ENCODE measurements at regions not wholly inside any gene's neighbourhood (a gene's known extent, or its start where the extent isn't known, plus 50 kb on each side); places are given as distances from the start of the nearest gene placed in this dataset.

- in situ Hi-C loops (cut with MboI; ENCODE audit: low pct_unique_long_range_greater_than_20kb, low sequenced_read_pairs) = no loop called here
- no peak for DNase-seq
These were observed 171.5 kb downstream of the SMIM20 start for GRCh38 chr4:26085551-26085950.

GRCh38 chr4:26086621-26087441 lies 172.8 kb downstream of the SMIM20 start:
- in situ Hi-C loops (cut with MboI; ENCODE audit: low pct_unique_long_range_greater_than_20kb, low sequenced_read_pairs) = no loop called here
- no peak for DNase-seq

GRCh38 chr4:26088433-26088928 lies 174.5 kb downstream of the SMIM20 start:
- peak; percentile 31 for DNase-seq
- in situ Hi-C loops (cut with MboI; ENCODE audit: low pct_unique_long_range_greater_than_20kb, low sequenced_read_pairs) = no loop called here

- in situ Hi-C loops (cut with MboI; ENCODE audit: low pct_unique_long_range_greater_than_20kb, low sequenced_read_pairs) = no loop called here
- no peak for DNase-seq
These were observed 179.5 kb downstream of the SMIM20 start for GRCh38 chr4:26093551-26093950.

- in situ Hi-C loops (cut with MboI; ENCODE audit: low pct_unique_long_range_greater_than_20kb, low sequenced_read_pairs) = no loop called here
- no peak for DNase-seq
These were observed 180.1 kb downstream of the SMIM20 start for GRCh38 chr4:26094076-26094475.

- DNase-seq = no peak
- in situ Hi-C loops (cut with MboI; ENCODE audit: low pct_unique_long_range_greater_than_20kb, low sequenced_read_pairs) = no loop called here
These were observed 180.9 kb downstream of the SMIM20 start for GRCh38 chr4:26094911-26095310.

GRCh38 chr4:26099967-26100366 lies 185.9 kb downstream of the SMIM20 start:
- no peak for DNase-seq
- in situ Hi-C loops (cut with MboI; ENCODE audit: low pct_unique_long_range_greater_than_20kb, low sequenced_read_pairs) = no loop called here

- DNase-seq = no peak
- in situ Hi-C loops (cut with MboI; ENCODE audit: low pct_unique_long_range_greater_than_20kb, low sequenced_read_pairs) = no loop called here
These were observed 187.0 kb downstream of the SMIM20 start for GRCh38 chr4:26101011-26101410.

GRCh38 chr4:26104056-26104685 lies 190.2 kb downstream of the SMIM20 start:
- in situ Hi-C loops (cut with MboI; ENCODE audit: low pct_unique_long_range_greater_than_20kb, low sequenced_read_pairs) = no loop called here
- no peak for DNase-seq

GRCh38 chr4:26105337-26105736 lies 191.3 kb downstream of the SMIM20 start:
- no peak for DNase-seq
- in situ Hi-C loops (cut with MboI; ENCODE audit: low pct_unique_long_range_greater_than_20kb, low sequenced_read_pairs) = no loop called here

GRCh38 chr4:26105815-26106699 lies 192.0 kb downstream of the SMIM20 start:
- in situ Hi-C loops (cut with MboI; ENCODE audit: low pct_unique_long_range_greater_than_20kb, low sequenced_read_pairs) = no loop called here

GRCh38 chr4:26106776-26107175 lies 192.8 kb downstream of the SMIM20 start:
- DNase-seq = no peak
- in situ Hi-C loops (cut with MboI; ENCODE audit: low pct_unique_long_range_greater_than_20kb, low sequenced_read_pairs) = no loop called here

More at GRCh38 chr4:26105815-26106699, 192.0 kb downstream of the SMIM20 start:
- no peak for DNase-seq

GRCh38 chr4:26108054-26108453 lies 194.0 kb downstream of the SMIM20 start:
- in situ Hi-C loops (cut with MboI; ENCODE audit: low pct_unique_long_range_greater_than_20kb, low sequenced_read_pairs) = no loop called here
- no peak for DNase-seq

- no peak for DNase-seq
- in situ Hi-C loops (cut with MboI; ENCODE audit: low pct_unique_long_range_greater_than_20kb, low sequenced_read_pairs) = no loop called here
These were observed 196.5 kb downstream of the SMIM20 start for GRCh38 chr4:26110493-26110892.

- in situ Hi-C loops (cut with MboI; ENCODE audit: low pct_unique_long_range_greater_than_20kb, low sequenced_read_pairs) = no loop called here
- no peak for DNase-seq
These were observed 199.4 kb downstream of the SMIM20 start for GRCh38 chr4:26113339-26113940.

GRCh38 chr4:26116057-26116456 lies 202.0 kb downstream of the SMIM20 start:
- no peak for DNase-seq
- in situ Hi-C loops (cut with MboI; ENCODE audit: low pct_unique_long_range_greater_than_20kb, low sequenced_read_pairs) = no loop called here

- in situ Hi-C loops (cut with MboI; ENCODE audit: low pct_unique_long_range_greater_than_20kb, low sequenced_read_pairs) = no loop called here
- no peak for DNase-seq
These were observed 200.6 kb upstream of the RBPJ start for GRCh38 chr4:26120098-26120825.

- no peak for DNase-seq
- in situ Hi-C loops (cut with MboI; ENCODE audit: low pct_unique_long_range_greater_than_20kb, low sequenced_read_pairs) = no loop called here
These were observed 198.1 kb upstream of the RBPJ start for GRCh38 chr4:26122690-26123089.
